OCI-LY7 (cell line): ENCODE measurements at regions not wholly inside any gene's neighbourhood (a gene's known extent, or its start where the extent isn't known, plus 50 kb on each side); places are given as distances from the start of the nearest gene placed in this dataset.
"Not testable (repeated sequence)": the region's sequence is repeated elsewhere in the genome, so short reads cannot be mapped to it uniquely, and the experiment has no call there.

ENCODE experiments used
- BruUV-seq: library from RNA; stranded (reverse); fragments of 400-500 nt; replicated peaks from 2 replicates; lab custom pipeline; 2021; lab: Mats Ljungman, UMichigan
- CTCF ChIA-PET: fragments of 300-600 bp; sonication (Branson Sonifier 250); formaldehyde crosslinking; loops from one replicate; lab custom pipeline; 2022; ENCODE audit warnings: antibody characterized with exemption; ENCODE audit not compliant: unreplicated experiment; lab: Charles Lee
- POLR2A ChIA-PET: fragments of 300-600 bp; sonication (Branson Sonifier 250); formaldehyde crosslinking; loops from one replicate; lab custom pipeline; 2022; ENCODE audit warnings: antibody characterized with exemption; lab: Charles Lee
- DNase-seq: peaks from one replicate; pipeline ENCODE4 v3.0.0-alpha.2; 2015; ENCODE audit warnings: low spot score
- H2AFZ ChIP-seq: fragments of 200-600 bp; sonication (generic), shearing (Covaris generic); 2 replicates; pipeline ENCODE4 v1.6.1; 2014; ENCODE audit warnings: mild to moderate bottlenecking, antibody characterized with exemption, low read length, moderate library complexity
- H3K27ac ChIP-seq: fragments of 200-600 bp; sonication (generic); 2 replicates; pipeline ENCODE4 v1.5.1; 2014; ENCODE audit warnings: mixed run types, low read depth, mild to moderate bottlenecking, moderate library complexity, low read length, inconsistent platforms; ENCODE audit not compliant: poor library complexity, severe bottlenecking
- H3K36me3 ChIP-seq: fragments of 200-600 bp; sonication (generic); 2 replicates; pipeline ENCODE4 v1.6.1; 2014; ENCODE audit warnings: mild to moderate bottlenecking, antibody characterized with exemption, low read length, moderate library complexity, mixed read lengths; ENCODE audit not compliant: insufficient read depth
- H3K4me1 ChIP-seq: fragments of 200-600 bp; sonication (generic); 2 replicates; pipeline ENCODE4 v1.5.1; 2014; ENCODE audit warnings: mild to moderate bottlenecking, low read length; ENCODE audit not compliant: insufficient read depth, poor library complexity, severe bottlenecking
- H3K4me2 ChIP-seq: fragments of 200-600 bp; sonication (generic); 2 replicates; pipeline ENCODE4 v1.6.1; 2014; ENCODE audit warnings: mild to moderate bottlenecking, low read length
- H3K4me3 ChIP-seq: fragments of 200-600 bp; sonication (generic); 2 replicates; pipeline ENCODE4 v1.5.1; 2014; ENCODE audit warnings: mild to moderate bottlenecking, low read depth, low read length; ENCODE audit not compliant: poor library complexity, severe bottlenecking
- H3K79me2 ChIP-seq: fragments of 200-600 bp; sonication (generic); 2 replicates; pipeline ENCODE4 v1.6.1; 2016; ENCODE audit warnings: low read depth, mild to moderate bottlenecking, low read length, moderate library complexity, mixed read lengths; ENCODE audit not compliant: insufficient read depth
- H3K9me2 ChIP-seq: fragments of 200-600 bp; sonication (generic); 2 replicates; pipeline ENCODE4 v1.6.1; 2016; ENCODE audit warnings: mild to moderate bottlenecking, low read length, mixed read lengths; ENCODE audit not compliant: insufficient read depth
- H3K9me3 ChIP-seq: fragments of 200-600 bp; sonication (generic); 2 replicates; pipeline ENCODE4 v1.6.1; 2014; ENCODE audit warnings: mild to moderate bottlenecking, mixed run types, low read length, mixed read lengths
- H4K20me1 ChIP-seq: fragments of 200-600 bp; sonication (generic); 2 replicates; pipeline ENCODE4 v1.6.1; 2014; ENCODE audit warnings: mild to moderate bottlenecking, antibody characterized with exemption, low read length, moderate library complexity, mixed read lengths; ENCODE audit not compliant: insufficient read depth
- EZH2phosphoT487 ChIP-seq: fragments of 200-600 bp; sonication (generic); IDR thresholded peaks from 2 replicates; pipeline ENCODE4 v1.6.1; 2018; ENCODE audit warnings: low read depth, borderline replicate concordance, mild to moderate bottlenecking, mixed run types, antibody characterized with exemption, low read length, moderate library complexity, mixed read lengths
- intact Hi-C: fragments of 100-400 bp; cut with micrococcal nuclease; formaldehyde crosslinking; loops from one replicate; pipeline ENCODE4 v1.10.0; 2022; ENCODE audit not compliant: unreplicated experiment
- TF ChIP-seq, protein P1 (sequence below): fragments of 200-600 bp; sonication (generic); conservative IDR thresholded peaks from 2 replicates; pipeline ENCODE4 v1.5.1; 2014; ENCODE audit warnings: mild to moderate bottlenecking, antibody characterized with exemption, low read length, moderate library complexity, mixed read lengths

DNA sequence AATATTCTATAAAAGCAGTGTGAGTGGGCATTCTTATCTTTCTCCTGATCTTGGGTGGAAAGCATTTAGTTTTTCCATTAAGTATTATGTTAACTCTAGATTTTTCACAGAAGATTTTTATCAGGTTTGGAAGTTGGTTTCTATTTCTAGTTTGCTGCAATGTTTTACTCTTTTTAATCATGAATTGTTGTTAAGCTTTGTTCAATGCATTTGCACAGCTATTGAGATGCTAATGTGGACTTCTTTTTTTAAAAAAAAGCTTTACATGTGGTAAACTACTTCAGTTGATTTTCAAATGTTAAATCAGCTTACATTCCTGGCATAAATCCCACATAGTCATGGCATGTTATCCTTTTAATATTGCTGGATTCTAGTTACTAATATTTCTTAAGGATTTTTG is 363.6 kb upstream of the NRP1 start:
- H4K20me1 ChIP-seq: no peaks in the 10 kb centered on the region
- no peak overlapping the region for H3K4me2 ChIP-seq
- H3K36me3 ChIP-seq: no peaks in the 10 kb centered on the region
- no TSS peak for BruUV-seq
- ChIA-PET CTCF (no interaction called here), POLR2A (interaction anchor here (0.5 kb wide), 1 partner anchor 160 kb away, joined by 4 read pairs; no protein-coding TSS in a partner anchor)
- no peak overlapping the region for H3K4me3 ChIP-seq
- H3K79me2 ChIP-seq: no peaks in the 10 kb centered on the region
- TF ChIP-seq EZH2phosphoT487: no peak
- TF ChIP-seq, protein P1, sequence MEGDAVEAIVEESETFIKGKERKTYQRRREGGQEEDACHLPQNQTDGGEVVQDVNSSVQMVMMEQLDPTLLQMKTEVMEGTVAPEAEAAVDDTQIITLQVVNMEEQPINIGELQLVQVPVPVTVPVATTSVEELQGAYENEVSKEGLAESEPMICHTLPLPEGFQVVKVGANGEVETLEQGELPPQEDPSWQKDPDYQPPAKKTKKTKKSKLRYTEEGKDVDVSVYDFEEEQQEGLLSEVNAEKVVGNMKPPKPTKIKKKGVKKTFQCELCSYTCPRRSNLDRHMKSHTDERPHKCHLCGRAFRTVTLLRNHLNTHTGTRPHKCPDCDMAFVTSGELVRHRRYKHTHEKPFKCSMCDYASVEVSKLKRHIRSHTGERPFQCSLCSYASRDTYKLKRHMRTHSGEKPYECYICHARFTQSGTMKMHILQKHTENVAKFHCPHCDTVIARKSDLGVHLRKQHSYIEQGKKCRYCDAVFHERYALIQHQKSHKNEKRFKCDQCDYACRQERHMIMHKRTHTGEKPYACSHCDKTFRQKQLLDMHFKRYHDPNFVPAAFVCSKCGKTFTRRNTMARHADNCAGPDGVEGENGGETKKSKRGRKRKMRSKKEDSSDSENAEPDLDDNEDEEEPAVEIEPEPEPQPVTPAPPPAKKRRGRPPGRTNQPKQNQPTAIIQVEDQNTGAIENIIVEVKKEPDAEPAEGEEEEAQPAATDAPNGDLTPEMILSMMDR: no peak
- H2AFZ ChIP-seq: no peak overlapping the region
- H3K27ac ChIP-seq: no peak overlapping the region
- no peaks in the 10 kb centered on the region for H3K9me2 ChIP-seq
- H3K9me3 ChIP-seq: no peaks in the 10 kb centered on the region
- intact Hi-C loops: no loop called here
- no peak for DNase-seq
- no peaks in the 10 kb centered on the region for H3K4me1 ChIP-seq

DNA sequence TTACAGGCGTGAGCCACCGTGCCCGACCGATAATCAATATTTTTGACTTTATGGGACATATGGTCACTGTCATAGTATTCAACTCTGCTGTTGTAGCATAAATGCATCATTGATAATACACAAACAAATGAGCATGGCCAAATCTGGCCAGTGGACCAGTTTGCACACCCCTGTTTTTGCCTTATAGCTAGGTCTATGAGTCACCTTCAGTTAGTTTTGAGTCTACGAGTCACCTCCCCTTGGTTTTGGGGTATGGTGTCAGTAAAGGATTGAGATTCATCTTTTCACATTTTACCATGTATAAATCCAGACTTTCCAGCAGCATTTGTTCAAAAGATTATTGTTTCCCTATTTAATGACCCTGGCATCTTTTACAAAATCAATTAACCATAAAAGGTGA is 362.5 kb upstream of the NRP1 start:
- H3K36me3 ChIP-seq: no peaks in the 10 kb centered on the region
- no peak overlapping the region for H2AFZ ChIP-seq
- ChIA-PET CTCF (no interaction called here), POLR2A (interaction anchor here (0.6 kb wide), 1 partner anchor 50 kb away, joined by 3 read pairs; no protein-coding TSS in a partner anchor)
- no peak for DNase-seq
- TF ChIP-seq, protein P1: no peak
- TF ChIP-seq EZH2phosphoT487: no peak
- no peaks in the 10 kb centered on the region for H4K20me1 ChIP-seq
- no TSS peak for BruUV-seq
- no peak overlapping the region for H3K27ac ChIP-seq
- no peaks in the 10 kb centered on the region for H3K4me1 ChIP-seq
- intact Hi-C loops: no loop called here
- H3K79me2 ChIP-seq: no peaks in the 10 kb centered on the region
- no peaks in the 10 kb centered on the region for H3K9me2 ChIP-seq
- no peaks in the 10 kb centered on the region for H3K9me3 ChIP-seq
- no peak overlapping the region for H3K4me2 ChIP-seq
- H3K4me3 ChIP-seq: no peak overlapping the region

DNA sequence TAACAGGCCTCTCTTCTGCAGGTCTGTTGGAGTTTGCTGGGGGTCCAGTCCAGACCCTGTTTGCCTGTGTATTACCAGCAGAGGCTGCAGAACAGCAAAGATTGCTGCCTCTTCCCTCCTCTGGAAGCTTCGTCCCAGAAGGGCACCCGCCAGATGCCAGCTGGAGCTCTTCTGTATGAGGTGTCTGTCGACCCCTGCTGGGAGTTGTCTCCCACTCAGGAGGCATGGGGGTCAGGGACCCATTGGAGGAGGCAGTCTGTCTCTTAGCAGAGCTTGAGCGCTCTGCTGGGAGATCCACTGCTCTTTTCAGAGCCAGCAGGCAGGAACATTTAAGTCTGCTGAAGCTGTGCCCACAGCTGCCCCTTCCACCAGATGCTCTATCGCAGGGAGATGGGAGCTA is 361.1 kb upstream of the NRP1 start:
- TF ChIP-seq, protein P1: no peak
- no peak for TF ChIP-seq EZH2phosphoT487
- no peaks in the 10 kb centered on the region for H3K9me2 ChIP-seq
- no peak overlapping the region for H3K27ac ChIP-seq
- no peaks in the 10 kb centered on the region for H3K9me3 ChIP-seq
- no TSS peak for BruUV-seq
- no peak for DNase-seq
- no peaks in the 10 kb centered on the region for H3K36me3 ChIP-seq
- intact Hi-C loops: no loop called here
- ChIA-PET CTCF (no interaction called here), POLR2A (no interaction called here)
- H3K4me1 ChIP-seq: no peaks in the 10 kb centered on the region
- H2AFZ ChIP-seq: no peak overlapping the region
- no peak overlapping the region for H3K4me2 ChIP-seq
- no peak overlapping the region for H3K4me3 ChIP-seq
- H3K79me2 ChIP-seq: no peaks in the 10 kb centered on the region
- no peaks in the 10 kb centered on the region for H4K20me1 ChIP-seq

- CTCF ChIA-PET, H3K79me2 ChIP-seq, H3K4me3 ChIP-seq, H3K27ac ChIP-seq, H4K20me1 ChIP-seq, H2AFZ ChIP-seq, H3K36me3 ChIP-seq, H3K9me3 ChIP-seq, POLR2A ChIA-PET, H3K4me1 ChIP-seq, BruUV-seq, intact Hi-C loops, H3K4me2 ChIP-seq, DNase-seq, H3K9me2 ChIP-seq: not testable (repeated sequence)
These were observed 356.1 kb upstream of the NRP1 start for GRCh38 chr10:33690536-33690935.
